NCI-H1105 (cell line): ENCODE measurements at regions not wholly inside any gene's neighbourhood (a gene's known extent, or its start where the extent isn't known, plus 50 kb on each side); places are given as distances from the start of the nearest gene placed in this dataset.

Experiments
- DNase-seq: peaks from one replicate; lab custom pipeline; 2025; lab: John Stamatoyannopoulos, UW

- no peak for DNase-seq
Measured at GRCh38 chr10:124302951-124303505, 115.7 kb downstream of the OAT start.

- DNase-seq, result no peak
Measured at GRCh38 chr10:124301736-124302135, 117.0 kb downstream of the OAT start.

GRCh38 chr10:124300735-124301134 lies 118.0 kb downstream of the OAT start:
- no peak for DNase-seq

GRCh38 chr10:124300224-124300623 lies 118.5 kb downstream of the OAT start:
- DNase-seq, result no peak

DNA sequence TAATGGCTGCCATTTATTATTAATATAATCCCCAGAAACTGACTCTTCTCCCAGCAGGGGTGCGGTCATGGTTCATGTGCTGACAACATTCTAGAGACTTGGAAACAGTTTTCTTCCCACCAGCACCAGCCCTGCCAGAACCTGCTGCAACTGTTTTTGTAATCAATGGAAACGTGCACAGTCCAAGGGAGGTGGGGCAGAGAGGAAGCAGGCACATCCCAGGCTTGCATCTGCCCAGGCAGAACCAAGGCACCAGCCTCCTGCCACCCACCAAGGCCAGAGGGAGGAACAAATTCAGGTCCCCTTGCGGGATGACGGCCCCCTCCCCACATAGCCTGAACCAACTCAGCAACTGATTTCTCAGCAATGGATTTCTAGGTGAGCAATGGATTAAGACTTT lies 119.0 kb downstream of the OAT start:
- DNase-seq, result no peak

- DNase-seq, result no peak
Measured at GRCh38 chr10:124298891-124299290, 119.8 kb downstream of the OAT start.

GRCh38 chr10:124296813-124297788 lies 121.6 kb downstream of the OAT start:
- no peak for DNase-seq

DNA sequence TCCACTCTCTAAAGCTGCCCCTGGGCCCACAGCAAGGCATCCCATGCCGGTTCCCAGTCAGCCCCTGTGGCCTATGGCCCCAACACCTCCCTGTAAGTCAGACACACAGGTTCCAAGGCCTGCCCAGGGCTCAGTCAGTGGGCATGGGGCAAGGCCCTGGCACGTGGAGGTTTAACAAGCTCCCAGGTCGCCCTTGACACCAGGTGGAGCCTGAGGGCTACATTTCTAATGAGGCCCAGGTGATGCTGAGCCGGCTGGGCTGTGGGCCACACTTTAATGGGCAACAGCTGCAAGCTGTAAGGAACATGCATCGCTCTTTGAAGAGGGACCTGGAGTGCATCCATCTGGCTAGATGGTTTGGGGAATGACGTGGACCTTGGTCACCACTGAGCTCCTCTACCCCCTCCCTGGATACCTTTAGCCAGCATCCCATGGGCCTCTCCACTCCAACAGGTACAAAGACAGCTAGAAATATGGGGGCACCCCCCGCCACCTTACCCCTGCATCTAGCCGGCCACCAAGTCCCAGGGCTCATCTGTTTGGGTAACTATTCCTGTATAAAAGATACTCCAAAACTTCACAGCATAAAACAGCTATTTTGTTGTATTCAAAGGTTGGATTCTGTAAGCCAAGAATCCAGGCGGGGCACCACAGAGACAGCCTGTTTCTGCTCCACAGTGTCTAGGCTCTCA lies 122.5 kb downstream of the OAT start:
- DNase-seq, result peak; percentile 52

- DNase-seq, result peak; percentile 51
Measured at GRCh38 chr10:124294811-124295770, 123.6 kb downstream of the OAT start.

GRCh38 chr10:124293616-124294449 lies 124.9 kb downstream of the OAT start:
- DNase-seq, result no peak

DNA sequence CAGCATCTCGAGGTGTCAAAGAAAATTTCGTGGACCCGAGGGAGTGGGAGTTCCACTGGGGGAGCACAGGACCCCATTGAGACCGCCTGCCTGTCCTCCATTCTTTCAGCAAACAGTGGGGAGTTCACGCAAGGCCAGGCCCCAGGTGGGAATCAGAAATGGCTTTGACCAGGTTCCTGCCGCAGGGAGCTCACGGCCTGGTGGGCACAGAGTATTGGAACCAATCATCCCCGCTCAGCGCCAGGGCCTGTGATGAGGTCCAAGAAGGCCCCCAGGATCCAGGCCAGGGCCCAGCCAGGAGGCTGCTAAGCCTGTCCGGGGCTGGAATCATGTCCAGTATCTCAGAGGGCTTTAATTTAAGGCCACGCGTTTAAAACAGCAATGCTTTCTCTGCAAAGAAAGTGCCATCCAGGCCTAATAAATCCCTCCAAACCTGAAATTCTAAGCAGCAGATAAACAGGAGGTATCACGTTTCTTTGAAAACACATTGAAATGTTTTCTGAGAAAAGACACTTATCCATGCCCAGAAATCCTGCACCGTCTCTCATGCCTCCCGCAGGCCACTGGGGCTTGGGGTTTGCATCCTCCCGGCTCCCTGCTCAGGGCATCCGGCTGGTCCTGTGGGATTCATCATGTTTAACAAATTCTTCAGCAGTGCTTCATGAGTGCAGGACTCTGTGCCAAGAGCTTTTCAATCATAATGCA lies 125.7 kb downstream of the OAT start:
- DNase-seq, result no peak

GRCh38 chr10:124291001-124291701 lies 127.6 kb downstream of the OAT start:
- no peak for DNase-seq

GRCh38 chr10:124289851-124290795 lies 128.6 kb downstream of the OAT start:
- no peak for DNase-seq

DNA sequence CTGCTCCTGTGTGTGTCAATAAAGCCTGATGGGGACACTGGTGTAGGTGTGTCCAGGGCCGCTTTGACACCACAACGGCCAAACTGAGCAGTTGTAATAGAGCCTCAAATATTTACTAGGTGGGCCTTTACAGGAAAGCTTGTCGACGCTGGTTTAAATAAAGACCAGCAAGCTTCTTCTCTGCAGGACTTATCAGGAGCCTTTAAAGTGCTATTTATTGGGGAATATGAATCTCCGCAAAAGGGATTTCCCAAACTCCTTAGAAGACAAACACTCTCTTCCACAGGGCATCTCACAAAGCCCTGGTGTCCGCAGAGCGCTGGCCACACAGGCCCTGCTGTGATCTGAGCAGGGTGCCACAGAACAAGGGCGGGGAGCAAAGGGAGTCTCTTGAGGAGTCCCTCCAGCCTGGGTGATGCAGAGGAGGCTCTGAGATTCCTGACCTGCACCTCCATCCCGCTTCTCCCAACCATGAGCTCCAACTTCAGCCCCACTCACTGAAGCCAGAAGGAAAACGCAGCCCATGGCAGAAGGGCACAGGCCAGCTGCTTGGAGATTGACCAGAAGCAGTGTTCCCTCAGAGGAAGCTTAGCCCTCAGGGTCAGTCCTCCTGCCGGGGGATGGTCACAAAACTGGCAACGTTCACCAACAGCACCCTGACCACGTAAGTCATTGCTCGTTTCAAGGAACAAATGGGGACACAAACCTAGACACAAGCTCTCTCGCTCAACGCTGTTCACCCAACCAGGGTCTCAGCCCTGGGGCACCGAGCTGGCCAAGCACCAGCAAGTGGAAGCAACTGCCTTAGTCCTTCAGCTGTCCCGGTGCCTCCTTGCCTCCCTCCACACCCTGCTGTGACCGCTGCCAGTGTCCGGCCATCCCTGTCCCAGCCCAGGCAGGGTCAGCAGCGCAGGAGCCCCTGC lies 129.5 kb downstream of the OAT start:
- DNase-seq, result no peak

GRCh38 chr10:124288486-124288885 lies 130.2 kb downstream of the OAT start:
- DNase-seq, result no peak

DNA sequence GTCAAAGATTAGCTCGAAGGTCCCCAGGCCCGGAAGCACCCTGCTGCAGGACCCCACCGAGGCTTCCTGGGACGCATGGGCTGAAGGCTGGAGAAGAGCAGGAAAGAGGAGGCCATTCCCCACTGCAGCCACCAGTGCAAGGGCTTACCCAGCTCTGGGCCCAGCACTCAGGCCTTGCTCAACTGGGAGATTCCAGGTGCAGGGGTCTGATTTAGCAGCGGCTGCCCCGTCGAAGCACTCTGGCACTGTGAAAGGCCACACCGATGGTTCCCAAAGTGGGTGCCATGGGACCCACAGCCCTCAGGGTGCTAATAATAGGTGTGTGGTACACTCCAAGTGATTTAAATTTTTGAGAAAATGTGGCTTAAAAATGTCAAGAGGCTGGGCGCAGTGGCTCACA lies 130.9 kb downstream of the OAT start:
- DNase-seq, result no peak

DNA sequence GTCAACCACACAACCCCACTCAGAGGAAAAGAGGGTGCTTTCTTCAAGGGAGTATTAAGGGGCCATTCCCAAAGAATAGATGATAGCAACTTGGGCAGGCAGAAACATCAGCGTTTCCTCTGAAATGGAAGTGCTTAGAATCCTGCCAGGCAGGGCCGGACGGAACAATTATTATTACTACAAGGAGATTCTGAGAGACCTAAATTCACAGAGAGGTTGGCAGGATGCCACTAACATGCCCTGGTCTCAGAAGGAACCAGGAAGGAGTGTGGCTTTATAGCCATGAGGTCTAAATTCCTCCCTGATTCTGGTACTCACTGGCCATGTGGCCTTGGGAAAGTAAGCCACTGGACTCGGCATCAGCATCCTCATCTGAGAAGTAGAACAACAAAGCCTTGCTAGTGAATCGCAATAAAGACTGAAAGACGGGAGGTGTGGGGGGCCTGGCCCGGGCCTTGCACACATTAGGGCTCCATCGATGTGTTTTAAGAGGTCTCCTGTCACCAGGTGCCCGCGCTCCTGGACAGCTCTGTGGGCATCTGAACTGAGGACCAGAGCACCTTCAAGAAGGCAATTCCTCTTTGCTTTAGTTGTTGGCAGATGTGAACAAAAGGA lies 131.5 kb downstream of the OAT start:
- no peak for DNase-seq
